Hypothalamus (tissue), 51 donors: ENCODE measurements at regions not wholly inside any gene's neighbourhood (a gene's known extent, or its start where the extent isn't known, plus 50 kb on each side); places are given as distances from the start of the nearest gene placed in this dataset.
A peak's percentile ranks its signal among the peaks of the same experiment; 100 is the strongest.

Experiments used
- DNase-seq, 51 donors: peaks; one replicate each; lab custom pipeline; 2025; lab: John Stamatoyannopoulos, UW

DNA sequence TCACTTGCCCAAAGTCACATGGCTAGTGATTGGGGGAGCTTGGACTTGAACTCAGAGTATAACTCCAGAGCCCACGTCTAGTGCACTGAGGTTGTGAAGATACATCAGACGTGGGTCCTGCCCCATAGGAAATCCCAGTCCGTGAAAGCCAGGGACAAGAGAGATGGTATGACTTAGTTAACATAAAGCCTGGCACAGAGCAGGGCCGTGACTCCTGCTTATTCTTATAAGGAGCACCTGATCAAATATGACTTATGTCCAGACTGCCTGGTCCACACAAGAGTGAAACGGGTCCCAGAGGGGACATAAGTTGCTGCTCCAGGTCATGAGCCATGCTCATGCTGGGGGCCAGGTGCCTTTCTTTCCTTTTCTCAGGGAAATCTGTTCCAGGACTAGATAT is 166.3 kb upstream of the USP24 start:
- DNase-seq, result no peak

DNA sequence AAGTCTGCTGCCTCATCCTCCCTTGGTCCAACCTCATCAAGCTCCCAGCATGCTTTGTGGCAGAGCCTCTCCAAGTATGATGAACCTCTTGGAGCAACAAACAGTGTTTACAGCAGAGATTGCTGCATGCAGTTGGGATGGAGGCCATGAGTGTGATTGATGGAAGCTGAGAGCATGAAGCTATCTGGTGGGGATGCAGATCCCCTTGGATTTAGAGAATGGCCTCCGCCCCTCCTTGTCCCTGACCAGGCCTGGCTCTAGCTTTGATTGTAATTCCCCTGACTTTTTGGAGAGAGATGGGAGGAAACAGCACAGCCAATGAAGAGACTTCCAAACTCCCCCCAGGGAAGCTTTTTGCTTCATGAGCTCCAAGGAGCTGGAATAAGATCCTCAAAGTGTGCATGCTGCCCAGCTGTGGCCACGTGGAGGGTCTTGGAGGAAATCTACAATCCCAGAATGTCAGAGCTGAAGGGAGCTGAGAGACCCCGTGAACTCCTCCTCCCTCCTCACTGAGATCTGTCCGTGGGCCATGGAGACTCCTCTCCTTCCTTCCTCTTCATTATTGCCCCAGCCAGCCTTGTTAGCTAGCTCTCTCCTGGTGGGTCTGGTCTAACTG is 165.3 kb upstream of the USP24 start:
- no peak for DNase-seq

- DNase-seq, result peak in 3 of 51 donors; percentile 4 to 10 (median 6)
Measured at GRCh38 chr1:55378582-55378981, 163.4 kb upstream of the USP24 start.

- DNase-seq, result no peak
Measured at GRCh38 chr1:55376897-55377296, 161.7 kb upstream of the USP24 start.

DNA sequence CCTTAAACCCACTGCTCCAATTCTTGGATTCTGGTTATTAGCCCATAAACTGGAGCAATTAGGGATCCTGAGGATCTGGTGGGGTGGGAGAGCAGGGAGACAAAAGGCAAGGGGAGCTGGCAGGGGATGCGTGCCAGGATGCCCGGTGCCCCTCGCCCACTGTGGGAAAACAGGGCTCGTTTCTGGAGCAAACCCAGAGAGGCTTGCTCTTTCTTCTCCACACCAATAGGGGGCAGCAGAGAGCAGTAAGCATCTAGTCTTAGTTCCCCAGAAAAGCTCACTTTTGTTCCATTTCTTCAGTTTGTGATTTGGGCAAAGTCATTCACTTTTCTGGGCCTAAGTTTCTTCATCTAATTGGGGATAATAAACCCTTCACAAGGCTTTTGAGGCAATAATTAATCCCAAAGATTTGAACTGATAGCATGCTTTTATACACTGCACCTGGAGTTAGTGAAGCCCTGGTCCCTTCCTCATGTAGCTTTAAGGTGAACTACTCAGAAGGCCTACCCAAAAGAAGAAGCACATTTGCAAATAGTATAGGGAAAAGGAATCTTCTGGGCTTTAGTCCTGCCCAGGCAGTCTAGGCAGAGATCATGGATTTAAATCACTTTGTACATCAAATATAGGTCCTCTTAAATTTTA is 160.6 kb upstream of the USP24 start:
- DNase-seq, result peak in 23 of 51 donors; percentile 8 to 75 (median 26)

DNA sequence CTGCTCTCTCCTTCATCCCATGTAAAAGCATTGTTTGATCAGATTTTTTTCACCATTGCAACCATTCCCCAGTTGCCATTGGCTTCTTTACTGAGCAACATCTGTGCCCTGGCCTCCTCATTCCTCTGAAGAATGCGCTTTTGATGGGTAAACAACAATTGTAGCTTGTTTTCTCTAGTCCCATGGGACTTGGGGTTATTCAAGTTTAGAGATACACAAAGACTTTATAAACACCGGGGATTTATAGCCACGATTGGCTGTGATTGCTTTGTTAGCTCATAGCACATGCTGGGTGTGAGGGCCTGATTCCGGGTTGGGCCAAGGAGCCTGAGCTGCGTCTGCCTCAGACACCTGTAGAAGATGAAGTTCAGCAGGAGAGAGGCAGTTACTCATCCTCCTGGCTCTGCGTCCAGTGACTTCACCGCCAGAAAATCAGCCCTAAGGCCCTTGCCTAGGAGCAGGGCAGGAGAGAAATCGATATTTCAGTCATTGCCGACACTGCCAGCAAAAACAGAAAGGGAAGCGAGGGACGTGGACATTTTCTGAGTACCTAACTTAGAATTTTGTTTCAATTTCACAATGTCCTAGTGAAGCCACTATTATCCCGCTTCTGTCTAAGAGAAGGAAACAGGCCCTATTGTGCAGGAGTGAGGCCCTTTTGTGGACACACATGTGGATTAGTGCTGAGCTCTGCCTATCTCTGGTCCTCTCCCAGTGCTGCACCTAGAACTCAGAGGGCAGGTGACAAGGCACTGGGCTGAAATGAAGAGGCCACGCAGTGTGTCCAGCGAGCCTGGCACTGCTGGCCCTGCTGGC is 159.8 kb upstream of the USP24 start:
- peak in 26 of 51 donors; percentile 8 to 87 (median 45) for DNase-seq

GRCh38 chr1:55374216-55374615 is 159.1 kb upstream of the USP24 start:
- peak in 3 of 51 donors; percentile 18 to 50 (median 20) for DNase-seq

DNA sequence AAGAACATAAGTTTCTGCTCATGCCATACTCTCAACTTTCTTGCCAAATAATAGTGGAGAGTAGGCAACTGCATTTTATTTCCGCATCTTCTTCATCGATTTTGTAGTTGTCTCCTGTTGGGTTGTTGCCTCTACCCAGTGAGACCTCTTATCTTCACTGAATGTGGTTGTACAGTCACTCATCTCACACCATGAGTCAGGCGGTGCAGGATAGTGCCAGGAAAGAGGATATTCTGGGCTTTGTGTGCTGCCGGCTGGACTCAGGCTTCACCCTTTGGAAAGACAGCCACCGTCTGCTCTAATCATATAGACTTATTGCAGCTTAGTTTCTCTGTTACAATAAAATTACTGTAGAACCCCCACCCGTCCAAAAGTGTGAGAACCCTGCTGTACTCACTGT is 154.3 kb upstream of the USP24 start:
- DNase-seq, result no peak

GRCh38 chr1:55368698-55369097 is 153.5 kb upstream of the USP24 start:
- no peak for DNase-seq

DNA sequence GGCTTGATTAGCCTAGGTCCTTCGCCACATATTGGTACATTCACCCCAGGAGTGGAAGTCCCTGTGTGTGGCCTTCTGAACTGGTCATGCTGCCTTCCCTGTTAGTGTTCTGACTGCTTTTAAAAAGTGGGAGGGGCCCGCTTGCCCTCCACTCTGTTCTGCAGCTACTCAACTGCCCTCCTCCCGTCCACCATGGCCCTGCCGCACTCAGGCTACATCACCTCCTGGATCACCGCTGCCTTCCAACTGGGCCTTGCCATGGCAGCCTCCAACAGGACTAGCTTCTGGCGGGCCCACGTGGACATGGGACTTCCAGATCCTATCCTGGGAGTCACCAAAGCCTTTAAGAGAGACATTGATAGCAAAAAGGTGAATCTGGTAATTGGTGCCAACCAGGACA is 152.1 kb upstream of the USP24 start:
- no peak for DNase-seq

DNA sequence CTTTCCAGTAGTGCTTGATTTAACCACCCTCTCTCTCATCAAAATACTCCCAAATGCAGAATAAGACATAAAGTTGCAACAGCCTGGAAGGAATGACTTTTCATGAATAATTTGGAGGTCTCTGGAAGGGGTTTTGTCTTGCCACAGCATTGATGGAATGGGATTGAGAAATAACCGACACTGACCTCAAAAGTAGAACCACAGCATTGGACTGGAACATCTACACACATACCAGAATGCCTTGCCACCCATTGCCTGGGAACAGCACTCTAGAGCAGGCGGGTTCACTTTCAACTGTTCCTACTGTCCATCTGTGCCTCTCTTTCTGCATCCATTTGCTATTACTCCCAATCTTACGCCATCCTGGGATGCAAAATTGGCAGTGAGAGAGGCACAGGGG is 149.1 kb upstream of the USP24 start:
- no peak for DNase-seq

DNA sequence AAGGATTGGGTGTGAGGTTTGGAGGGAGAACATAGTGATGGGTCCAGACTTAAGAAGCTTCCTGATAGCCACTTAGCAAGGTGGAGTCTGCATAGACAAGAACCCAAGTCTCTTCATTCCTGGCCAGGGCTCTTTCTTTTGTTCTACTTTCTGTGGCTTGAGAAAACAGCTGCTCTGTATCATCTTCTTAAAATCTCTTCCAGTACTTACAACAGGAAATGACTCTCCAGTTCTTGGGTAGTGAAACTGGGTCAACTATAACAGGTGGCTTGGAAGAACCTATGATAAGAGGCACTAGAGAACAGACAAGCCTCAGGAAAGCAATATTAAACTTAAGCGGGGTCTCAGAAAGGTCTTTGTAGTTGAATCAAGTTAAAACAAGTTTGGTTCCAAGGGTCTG is 148.1 kb upstream of the USP24 start:
- no peak for DNase-seq

GRCh38 chr1:55362558-55362957 is 147.4 kb upstream of the USP24 start:
- DNase-seq, result no peak

DNA sequence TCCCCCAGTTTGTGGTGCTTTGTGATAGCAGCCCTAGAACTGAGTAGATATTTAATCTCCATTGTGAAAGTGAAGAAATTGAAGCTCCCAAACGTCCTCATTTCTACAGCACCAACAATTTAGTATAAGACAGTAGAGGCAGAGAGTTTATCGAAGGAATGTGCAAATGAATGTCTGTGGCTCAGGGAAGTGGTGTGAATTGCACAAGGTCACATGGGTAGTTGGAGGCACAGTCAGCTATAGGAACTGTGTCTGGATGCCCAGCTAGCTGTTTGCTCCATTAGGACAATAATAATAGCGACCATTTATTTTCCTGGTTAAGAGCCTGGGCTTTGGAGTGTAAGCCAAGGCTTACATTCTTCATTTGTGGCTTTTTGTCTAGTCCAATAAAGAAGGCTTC is 144.4 kb upstream of the USP24 start:
- DNase-seq, result no peak

- DNase-seq, result no peak
Measured at GRCh38 chr1:55358581-55358980, 143.4 kb upstream of the USP24 start.

GRCh38 chr1:55355549-55355948 is 140.4 kb upstream of the USP24 start:
- DNase-seq, result no peak

GRCh38 chr1:55353707-55354620 is 138.8 kb upstream of the USP24 start:
- no peak for DNase-seq

DNA sequence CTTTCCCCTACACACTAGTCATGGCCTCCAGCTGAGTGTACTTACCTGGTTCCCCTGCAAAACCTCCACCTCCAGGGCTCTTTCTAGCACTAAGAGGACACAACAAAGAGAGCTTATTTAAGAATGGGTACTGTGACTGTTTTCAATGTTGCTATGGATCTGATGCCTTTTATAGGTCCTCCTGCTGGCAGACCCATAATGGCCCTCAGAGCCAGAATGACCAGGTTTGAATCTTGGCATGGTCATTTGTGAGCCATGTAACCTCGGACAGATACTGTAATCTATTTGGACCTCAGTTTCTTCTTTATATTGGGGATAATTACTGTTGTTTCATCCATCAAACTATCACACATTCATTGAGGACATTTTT is 137.6 kb upstream of the USP24 start:
- DNase-seq, result no peak

- DNase-seq, result no peak
Measured at GRCh38 chr1:55352080-55352810, 137.1 kb upstream of the USP24 start.

DNA sequence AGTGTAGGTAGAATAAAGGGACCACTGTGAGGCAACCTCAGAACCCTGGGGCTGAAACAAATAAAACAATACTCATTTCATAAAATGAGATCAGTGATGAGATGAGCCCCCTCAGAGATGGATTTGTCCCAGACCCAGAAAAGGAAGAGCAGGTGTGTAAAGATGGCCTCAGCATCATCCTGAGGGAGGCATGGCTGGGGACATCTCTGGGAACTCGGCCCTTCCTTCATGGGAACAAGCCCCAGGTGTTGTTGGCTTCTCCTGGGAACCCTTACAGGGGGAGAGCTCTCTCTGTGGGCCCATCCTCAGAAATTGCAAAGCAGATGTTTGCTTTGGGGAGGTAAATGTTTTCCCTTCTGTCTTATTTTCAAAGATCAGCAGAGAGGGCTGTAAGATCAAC is 133.2 kb upstream of the USP24 start:
- DNase-seq, result no peak
